Thyroid gland (tissue), 4 donors: ENCODE measurements at regions not wholly inside any gene's neighbourhood (a gene's known extent, or its start where the extent isn't known, plus 50 kb on each side); places are given as distances from the start of the nearest gene placed in this dataset.

Experiments
- CTCF ChIP-seq, 6 experiments: fragments of 200-600 bp in 3 of 6; fragments of 450-650 bp in 3 of 6; sonication (generic) in 3 of 6; IDR thresholded peaks; one replicate each; pipeline ENCODE4 v1.5.1; 2016 to 2019; ENCODE audit warnings: antibody characterized with exemption in 6 of 6, mild to moderate bottlenecking in 2 of 6, inconsistent platforms in 1 of 6, moderate library complexity in 1 of 6
- POLR2A ChIP-seq, 2 donors: fragments of 450-650 bp; IDR thresholded peaks; one replicate each; pipeline ENCODE4 v1.6.1; 2017; ENCODE audit warnings: antibody characterized with exemption in 2 of 2, mild to moderate bottlenecking in 2 of 2, moderate library complexity in 1 of 2

GRCh38 chrX:34470507-34470906 lies 186.6 kb downstream of the TMEM47 start:
- TF ChIP-seq POLR2A (IDR thresholded peaks at IDR 0.05), result no peak
- TF ChIP-seq CTCF (IDR thresholded peaks at IDR 0.05), result no peak
